Gastrocnemius medialis (tissue), 4 donors: ENCODE measurements at regions not wholly inside any gene's neighbourhood (a gene's known extent, or its start where the extent isn't known, plus 50 kb on each side); places are given as distances from the start of the nearest gene placed in this dataset.

Source experiments
- CTCF ChIP-seq, 5 experiments: fragments of 450-650 bp in 3 of 5; fragments of 200-600 bp in 2 of 5; sonication (generic) in 2 of 5; IDR thresholded peaks in 4 of 5; conservative IDR thresholded peaks in 1 of 5; 1 replicate in 4 of 5; 2 replicates in 1 of 5; pipeline ENCODE4 v1.5.1; 2016 to 2019; ENCODE audit warnings: antibody characterized with exemption in 5 of 5, mild to moderate bottlenecking in 3 of 5, moderate library complexity in 3 of 5
- POLR2A ChIP-seq, 2 donors: fragments of 450-650 bp; IDR thresholded peaks; one replicate each; pipeline ENCODE4 v1.6.1; 2017; ENCODE audit warnings: antibody characterized with exemption in 2 of 2, mild to moderate bottlenecking in 2 of 2, moderate library complexity in 2 of 2

GRCh38 chr21:27033471-27033870 lies 66.6 kb upstream of the ADAMTS5 start:
- TF ChIP-seq CTCF (IDR thresholded peaks at IDR 0.05 in 4 of 5, conservative IDR thresholded peaks at IDR 0.05 in 1 of 5), result no peak
- TF ChIP-seq POLR2A (IDR thresholded peaks at IDR 0.05), result no peak
